GM18870 (cell line): ENCODE measurements at regions not wholly inside any gene's neighbourhood (a gene's known extent, or its start where the extent isn't known, plus 50 kb on each side); places are given as distances from the start of the nearest gene placed in this dataset.

Experiments used
- ATAC-seq: cut with Tn5 transposase; IDR thresholded peaks from one replicate; pipeline ENCODE4 v1.9.1; 2021; ENCODE audit warnings: moderate library complexity; ENCODE audit not compliant: unreplicated experiment

DNA sequence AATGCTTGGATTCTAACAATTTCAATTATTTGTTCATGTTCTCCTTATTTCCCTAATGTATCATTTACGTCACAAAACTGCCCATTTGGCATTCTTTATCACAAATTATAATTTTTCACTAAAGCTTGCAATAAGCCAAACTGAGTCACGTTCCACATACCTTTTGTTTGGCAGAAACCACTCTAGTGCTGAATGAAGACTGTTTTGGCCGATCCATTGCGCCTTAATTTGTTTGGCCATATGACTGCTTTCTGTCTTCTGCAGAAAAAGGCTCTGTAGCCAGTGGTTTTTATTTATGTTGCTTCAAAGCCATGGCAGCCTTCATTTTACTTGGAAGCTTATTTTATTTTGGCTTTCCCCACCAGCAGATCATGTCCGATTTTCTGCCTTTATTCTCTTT lies 184.4 kb upstream of the HAND2 start:
- ATAC-seq = no peak

DNA sequence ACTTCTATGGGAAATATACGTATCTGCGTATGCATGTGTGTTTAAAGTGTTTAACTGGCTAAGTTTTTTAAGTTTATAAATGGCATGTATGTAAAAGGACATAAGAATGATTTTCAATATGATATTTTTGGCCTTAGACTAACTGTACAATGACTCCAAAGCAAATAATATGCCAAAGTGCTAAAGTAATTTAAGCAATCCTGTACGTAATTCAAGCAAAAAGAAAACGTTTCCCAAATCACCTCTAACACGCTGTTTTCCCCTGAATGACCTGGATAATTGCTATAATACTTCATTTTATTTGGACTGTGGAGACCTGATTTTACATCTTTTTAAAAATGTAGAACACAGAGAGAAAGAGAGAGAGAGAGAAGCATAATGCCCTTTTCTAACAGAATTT lies 183.0 kb upstream of the HAND2 start:
- ATAC-seq = no peak

- no peak for ATAC-seq
These were observed 177.8 kb upstream of the HAND2 start for GRCh38 chr4:173707658-173708419.

DNA sequence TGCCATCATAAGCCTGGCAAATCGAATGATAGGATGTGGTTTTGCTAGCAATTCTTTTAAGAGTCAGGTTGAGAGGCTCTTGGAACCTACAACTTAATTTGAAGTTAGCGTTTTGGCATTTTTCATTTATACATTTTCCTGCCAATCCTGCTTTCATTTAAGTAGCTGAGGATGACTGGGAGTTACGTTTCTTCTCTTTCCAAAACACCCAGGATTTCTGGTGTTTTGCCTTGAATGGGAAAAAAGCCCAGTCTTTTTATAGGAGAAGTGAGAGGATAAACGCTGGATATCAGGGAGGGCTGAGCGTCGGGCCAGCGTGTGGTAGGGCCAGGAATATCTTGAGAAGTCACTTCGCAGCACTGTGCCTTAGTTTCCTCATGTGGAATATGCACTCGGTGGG lies 174.2 kb upstream of the HAND2 start:
- ATAC-seq = no peak

DNA sequence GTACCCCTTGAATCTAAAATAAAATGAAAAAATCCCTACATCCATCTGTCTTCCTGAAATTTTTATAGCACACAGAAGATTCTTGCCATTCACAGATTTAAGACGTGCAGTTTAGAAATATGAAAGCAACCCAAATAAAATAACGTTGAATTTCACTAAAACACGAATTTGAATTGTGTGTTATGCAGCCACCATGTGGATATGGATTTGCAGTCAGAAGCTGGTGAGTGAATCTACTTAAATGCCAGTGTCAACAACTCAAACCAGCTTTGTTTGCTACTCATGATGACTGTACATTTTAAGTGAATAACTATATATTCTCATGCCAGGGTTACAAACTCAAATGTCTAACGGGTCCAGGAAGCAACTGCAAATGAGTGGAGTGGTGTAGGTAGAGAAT lies 173.0 kb upstream of the HAND2 start:
- ATAC-seq = no peak

DNA sequence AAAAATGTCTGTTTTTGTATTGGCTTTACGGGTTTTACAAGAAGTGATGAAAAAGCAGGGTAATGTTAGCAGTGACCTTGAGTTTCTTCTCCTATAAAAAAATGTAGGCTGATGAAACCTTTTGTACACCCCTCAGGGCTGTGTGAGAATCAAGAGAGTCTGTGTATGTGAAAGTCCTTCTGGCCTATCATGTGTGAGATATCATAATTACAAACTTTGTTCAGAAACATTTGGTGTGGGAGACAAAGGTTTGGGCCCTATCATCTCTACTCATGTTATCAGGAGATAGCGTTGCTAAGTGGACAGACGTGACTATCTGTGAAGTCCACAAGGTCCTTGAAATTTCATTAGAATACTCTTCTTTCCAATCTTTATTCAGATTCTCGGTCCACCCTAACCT lies 170.6 kb upstream of the HAND2 start:
- ATAC-seq = no peak

- ATAC-seq = no peak
These were observed 169.9 kb upstream of the HAND2 start for GRCh38 chr4:173699841-173700475.

GRCh38 chr4:173698557-173699262 lies 168.7 kb upstream of the HAND2 start:
- ATAC-seq = no peak

- no peak for ATAC-seq
These were observed 167.8 kb upstream of the HAND2 start for GRCh38 chr4:173697840-173698239.

GRCh38 chr4:173696551-173696950 lies 166.5 kb upstream of the HAND2 start:
- ATAC-seq = no peak

GRCh38 chr4:173696011-173696410 lies 166.0 kb upstream of the HAND2 start:
- ATAC-seq = no peak

DNA sequence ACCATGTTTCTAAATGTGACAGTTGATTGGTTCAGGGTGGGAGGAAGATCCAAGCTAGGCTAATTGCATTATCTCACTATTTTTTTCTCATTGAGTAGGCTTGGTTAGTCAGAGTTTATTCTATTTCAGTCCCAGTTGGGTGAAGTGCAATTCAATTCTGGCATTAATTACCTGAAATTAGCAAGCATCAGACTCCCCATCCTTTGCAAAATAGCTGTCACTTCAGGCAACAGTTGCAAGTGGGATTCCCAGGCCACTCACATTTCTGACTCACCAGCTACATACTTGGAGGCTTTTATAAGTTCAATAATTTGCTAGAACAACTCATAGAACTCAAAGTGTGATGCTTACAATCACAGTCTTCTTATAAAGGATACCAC lies 155.8 kb upstream of the HAND2 start:
- ATAC-seq = no peak

DNA sequence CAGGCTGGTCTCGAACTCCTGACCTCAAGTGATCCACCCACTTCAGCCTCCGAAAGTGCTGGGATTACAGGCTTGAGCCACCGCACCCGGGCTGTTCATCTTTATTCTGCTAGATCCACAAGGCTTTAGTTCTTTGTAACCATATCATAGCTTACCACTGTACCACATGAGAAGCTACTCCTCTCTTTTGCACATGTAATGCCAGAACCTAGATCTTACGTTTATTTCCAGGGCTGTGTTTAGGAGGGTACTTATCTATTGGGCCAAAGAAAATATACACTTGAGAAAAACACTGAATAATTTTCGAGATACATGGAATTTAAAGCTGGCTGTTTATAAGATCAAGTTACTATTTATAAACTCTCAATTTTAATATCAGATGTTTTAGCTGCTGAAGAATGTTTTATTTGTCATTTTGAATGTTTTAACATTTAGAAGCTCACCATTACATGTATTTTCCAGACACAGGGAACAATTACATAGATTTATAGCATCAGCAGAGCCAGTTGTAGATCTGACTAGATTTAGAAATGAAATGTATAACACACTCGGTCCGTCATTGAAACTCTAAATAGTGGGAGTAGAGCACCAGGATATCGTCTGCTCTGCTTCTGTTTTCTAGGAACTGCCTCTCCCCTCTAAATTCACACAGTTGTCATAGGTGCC lies 155.3 kb upstream of the HAND2 start:
- ATAC-seq = no peak

DNA sequence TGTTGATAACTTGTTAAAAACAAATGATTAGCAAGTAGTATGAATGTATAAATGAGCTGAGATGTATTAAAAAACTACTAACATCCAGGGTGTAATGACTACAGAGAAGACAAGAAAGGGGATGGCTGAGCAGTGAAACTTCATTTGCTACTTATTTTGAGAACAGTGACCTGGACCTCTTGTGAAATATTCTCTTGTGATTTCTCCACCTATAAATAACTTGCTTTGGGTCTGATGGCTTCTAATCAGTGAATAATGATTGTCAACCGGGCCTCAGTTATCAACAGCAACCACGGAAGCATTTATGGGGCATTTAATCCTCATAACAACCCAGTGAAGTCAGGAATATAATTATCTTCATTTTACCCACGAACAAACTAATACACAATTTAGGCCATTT lies 154.2 kb upstream of the HAND2 start:
- no peak for ATAC-seq

DNA sequence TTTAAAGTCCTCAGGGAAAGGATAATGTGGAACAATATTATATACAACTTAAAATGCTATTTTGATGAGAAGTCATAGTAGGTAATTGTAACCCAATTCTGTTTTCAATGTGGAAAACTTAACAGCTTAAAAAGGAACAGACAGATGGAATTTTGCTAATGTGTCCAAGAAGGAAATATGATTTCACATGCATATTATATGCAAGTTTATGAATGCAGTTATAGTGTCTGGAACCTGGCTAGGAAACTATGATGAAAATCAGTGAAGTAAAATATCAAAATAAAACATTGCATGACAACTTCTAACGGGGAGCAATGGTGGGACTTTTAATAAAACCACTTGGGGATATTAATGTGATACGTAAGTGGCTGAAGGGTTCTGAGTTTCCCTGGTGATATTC lies 152.6 kb upstream of the HAND2 start:
- ATAC-seq = no peak

GRCh38 chr4:173680278-173680677 lies 150.2 kb upstream of the HAND2 start:
- ATAC-seq = no peak

DNA sequence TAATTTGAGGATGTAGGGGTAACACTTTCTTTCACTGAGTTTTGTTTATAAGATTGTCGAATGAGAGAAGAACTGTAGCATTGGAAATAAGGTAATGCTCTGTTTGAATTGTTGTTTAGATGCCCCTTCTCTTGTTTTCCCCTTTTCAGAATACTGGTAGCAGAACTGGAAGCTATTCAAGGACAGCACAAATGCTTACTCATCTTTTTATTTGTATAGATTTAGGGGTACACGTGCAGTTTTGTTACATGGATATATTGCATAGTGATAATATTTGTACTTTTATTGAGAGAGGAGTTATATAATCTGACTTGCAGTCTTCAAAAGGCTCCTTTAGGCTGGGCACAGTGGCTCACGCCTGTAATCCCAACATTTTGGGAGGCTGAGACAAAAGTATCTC lies 145.4 kb upstream of the HAND2 start:
- ATAC-seq = no peak

DNA sequence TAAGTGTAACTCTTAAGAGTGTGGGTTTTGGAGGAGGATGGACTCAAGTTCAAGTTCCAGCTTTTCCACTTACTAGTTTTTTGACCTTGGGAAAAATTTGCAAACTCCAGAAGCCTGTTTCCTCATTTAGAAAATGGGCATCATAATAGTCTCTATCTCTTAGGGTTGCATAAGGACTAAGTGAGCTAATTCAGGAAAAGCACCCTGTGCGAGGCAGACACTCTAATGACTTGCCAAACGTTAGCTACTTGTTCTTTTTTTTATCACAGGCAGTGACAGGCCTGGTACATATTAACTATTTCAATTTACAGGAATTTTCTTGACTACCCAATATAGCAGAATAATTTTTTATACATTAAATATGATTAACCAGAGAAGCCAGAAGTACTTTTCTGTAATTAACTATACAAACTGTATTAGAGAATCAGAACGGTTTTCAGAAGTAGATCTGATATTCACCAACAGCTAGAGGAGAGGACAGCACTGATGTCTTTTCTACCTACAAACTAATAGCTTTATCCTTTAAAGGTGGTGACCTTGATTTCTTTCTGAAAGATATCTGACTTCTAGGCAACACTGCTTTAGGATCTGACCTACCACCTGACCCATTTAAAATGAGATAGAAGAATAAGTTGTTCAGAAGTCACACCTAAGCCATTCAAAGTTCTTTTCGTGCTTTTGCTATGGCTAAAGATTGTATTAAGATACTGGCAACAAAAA lies 139.6 kb upstream of the HAND2 start:
- ATAC-seq = no peak

DNA sequence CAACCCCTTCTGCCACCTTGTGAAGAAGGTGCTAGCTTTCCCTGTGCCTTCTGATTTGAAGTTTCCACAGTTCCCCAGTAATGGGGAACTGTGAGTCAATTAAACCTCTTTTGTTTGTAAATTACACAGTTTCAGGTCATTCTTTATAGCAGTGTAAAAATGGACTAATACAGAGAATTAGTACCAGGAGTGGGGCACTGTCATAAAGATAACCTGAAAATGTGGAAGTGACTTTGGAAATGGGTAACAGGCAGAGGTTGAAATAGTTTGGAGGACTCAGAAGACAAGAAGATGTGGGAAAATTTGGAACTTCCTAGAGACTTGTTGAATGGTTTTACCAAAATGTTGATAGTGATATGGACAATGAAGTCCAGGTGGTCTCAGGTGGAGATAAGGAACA lies 131.0 kb upstream of the HAND2 start:
- ATAC-seq = no peak

DNA sequence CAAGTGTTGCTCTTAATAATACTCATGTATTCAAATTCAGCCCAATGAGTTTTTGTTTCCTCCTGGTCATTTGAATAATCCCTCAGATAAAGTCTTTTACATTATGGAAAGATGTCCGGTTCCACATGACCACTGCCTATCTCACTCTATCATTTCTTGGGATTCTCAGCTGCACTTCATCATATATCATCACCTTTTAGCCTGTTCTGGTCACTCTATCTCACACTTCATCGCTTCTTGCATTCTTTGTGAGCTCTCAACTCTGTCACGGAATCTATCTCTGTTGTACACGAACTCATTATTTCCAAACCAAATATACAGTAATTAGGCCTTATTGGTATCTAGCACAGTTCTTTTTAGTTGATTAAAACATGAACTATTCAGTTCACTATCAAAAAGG lies 126.9 kb upstream of the HAND2 start:
- no peak for ATAC-seq

DNA sequence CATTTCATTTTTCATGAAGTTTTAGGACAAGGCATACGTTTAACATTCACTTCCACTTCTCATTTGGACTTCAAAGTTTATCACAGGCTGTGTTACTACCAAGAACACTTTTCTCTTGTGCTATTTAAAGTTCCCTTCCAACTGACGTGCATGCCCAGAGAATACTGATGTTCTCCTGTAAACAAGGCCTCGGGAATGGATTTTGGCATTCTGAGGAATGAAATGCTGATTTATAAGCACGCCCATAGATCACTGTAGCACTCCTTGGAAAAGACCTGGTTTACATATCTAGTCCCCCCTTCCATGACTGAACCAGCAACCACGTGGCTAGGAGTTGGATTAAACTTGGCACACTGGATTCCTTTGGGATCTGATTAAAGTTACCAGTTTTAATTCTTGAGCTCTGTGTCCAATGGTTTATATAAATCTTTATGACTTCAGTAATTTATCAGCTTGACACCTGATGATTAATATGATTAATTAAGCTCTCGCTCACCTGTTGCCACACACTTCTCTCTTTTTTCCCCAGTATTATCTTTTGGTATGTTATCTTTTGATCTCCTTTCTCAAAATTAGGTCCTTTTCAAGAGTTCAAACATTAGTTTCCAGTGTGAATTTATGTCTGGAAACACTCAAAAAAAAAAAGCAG lies 122.4 kb upstream of the HAND2 start:
- ATAC-seq = no peak
